Left renal cortex interstitium (tissue), 4 donors: ENCODE measurements at regions not wholly inside any gene's neighbourhood (a gene's known extent, or its start where the extent isn't known, plus 50 kb on each side); places are given as distances from the start of the nearest gene placed in this dataset.

ENCODE experiments used
- DNase-seq, 4 donors: peaks; one replicate each; pipeline ENCODE4 v3.0.0-alpha.2; 2013; ENCODE audit warnings: low read depth in 4 of 4, low spot score in 2 of 4, missing footprints in 1 of 4

DNA sequence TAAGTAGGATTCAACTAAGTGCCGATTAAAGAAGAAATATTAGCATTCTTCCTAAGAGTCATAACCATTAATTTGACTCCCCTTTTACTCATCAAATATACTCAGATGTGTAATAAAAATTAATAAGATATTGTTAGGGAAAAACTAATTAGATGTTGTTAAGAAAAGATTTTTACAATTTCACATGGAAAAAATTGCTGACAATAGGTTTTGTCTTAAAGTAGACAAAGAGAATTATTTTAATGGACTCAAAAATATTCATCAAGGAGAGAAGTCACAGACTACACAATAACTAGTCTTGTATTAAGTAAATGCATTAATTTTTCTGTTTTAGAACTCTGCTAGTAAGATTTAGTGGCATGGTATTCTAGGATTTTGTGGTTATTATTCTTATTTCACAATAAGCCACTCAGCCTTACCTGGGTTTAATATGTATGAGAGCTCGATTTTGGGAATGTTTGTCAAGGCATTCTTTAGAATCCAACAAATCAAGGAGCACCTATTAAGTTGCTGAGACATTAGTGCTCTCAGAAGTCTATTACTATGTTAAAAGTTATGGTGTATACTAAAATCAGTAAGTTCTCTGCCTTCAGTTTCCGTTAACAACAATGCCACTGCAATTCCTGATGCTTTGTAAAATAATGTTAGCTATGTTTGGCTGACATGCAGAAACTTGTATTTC, 110.2 kb upstream of the UGT8 start:
- DNase-seq, result no peak

DNA sequence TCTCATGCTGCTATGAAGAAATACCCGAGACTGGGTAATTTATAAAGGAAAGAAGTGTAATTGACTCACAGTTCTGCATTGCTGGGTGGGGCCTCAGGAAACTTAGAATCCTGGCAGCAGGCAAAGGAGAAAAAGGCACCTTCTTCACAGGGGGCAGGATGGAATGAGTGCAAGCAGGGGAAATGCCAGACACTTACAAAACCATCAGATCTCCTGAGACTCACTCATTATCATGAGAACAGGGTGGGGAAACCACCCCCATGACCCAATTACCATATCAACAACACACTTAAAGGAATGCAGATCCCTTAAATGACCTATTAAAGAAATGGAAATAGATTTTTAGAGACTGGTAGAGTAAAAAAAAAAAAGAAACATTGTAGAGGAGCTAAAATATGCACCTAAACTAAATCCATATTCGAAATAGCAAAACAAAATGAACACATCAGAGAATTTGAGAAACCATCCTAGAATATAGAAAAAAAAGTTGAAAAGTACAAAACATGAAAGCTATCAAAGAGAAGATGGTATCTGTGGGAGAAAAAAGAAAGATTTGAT, 104.3 kb upstream of the UGT8 start:
- DNase-seq, result no peak

DNA sequence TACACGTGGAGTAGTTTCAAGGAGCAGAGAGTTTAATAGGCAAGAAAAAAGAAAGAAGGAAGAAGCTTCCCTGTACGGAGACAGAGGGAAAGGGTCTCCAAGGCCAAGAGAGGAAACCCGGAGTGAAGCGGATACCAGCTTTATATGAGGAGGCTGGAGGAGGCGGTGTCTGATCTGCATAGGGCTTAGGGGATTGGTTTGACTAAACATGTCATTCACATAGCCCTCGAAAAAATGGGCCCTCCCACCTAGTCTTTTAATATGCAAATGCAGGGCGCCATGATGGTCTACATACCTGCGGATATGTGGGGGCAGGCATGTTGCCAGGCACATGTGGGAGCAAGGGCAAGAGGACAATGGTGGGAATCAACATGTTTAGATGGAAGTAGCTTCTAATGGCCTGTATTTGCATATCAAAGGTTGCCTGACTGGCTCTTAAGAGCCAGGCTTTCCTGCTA, 103.1 kb upstream of the UGT8 start:
- DNase-seq, result no peak

DNA sequence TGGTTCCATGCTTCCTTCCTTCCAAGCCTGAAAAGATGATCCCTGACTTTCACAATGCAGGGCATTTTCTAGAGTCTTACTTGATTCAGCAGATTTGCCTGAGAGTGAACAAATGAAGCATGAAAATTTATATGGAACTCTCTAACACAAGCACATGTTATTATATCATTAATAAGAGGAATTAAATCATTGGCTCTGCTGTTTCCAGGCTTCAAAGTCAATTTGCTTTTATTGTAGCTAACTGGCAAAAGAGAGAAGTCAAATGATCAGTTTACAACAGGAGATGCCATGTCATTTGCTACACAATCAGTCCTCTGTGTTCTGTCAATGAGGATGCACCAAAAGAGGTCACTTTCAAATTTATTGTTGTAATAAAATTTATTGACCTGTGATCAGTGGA, 101.5 kb upstream of the UGT8 start:
- DNase-seq, result no peak

DNA sequence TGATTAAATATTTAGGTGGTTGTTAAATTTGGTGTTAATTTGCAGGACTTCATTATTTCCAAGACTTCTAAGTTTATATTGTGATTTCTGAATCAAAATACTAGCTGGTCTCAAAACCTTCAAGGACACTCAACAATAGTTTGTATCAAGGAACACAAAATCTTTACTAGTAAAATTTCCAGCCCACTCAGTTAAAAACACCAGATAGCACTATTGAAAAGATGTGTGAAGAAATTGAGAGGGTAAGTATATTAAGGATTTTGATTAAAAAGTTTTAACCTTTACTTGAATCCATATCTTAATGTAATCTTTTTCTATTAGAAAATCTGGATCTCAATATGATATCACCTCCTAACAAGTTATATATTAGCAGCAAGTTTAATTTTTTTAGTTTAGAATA, 89.3 kb upstream of the UGT8 start:
- no peak for DNase-seq

DNA sequence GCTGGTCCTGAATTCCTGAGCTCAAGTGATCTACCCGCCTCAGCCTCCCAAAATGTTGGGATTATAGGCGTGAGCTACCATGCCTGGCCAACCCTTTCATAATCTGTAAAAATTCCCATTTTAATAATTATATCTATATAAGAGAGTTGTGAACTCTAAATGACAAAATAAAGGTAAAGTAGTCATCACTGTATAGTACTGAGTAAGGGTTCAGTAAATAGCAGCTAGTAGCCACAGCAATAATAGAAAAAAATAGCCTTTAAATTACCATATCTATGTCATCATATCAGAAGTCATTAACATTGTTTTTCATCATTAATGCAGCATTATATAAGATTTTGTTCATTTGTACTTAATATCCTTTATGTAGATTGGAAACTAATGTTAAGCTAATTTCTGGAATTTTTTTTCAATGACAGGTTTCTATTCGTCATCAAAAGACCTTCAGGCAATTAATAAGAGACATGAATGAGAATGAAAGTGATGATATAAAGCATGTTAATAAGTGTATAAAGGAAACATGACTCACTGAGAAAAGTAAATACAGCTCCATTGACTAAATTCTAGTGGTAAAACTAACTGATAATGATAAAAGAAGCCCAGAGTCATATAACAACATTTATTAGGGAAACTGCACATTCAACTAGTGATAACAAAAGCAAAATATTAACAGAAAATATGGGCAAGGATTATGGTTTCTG, 85.9 kb upstream of the UGT8 start:
- no peak for DNase-seq

DNA sequence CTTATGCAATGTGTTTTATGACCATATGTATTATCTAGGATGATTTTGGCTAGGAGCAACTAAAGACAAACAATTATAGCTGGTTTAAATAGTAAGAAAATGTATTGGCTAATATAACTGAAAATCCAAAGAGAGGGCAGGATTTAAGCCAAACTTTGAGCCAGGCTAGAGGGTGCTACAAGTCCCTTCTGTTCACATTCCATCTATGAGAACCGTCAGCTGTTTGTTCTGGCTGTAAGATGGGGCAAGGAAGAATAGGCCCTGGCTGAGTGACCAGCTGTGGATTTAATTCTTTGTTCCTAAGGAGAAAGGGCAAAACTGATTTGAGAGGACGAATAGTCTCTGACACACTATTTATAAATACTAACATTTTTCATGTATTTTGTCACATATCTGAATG, 79.2 kb upstream of the UGT8 start:
- DNase-seq, result no peak

DNA sequence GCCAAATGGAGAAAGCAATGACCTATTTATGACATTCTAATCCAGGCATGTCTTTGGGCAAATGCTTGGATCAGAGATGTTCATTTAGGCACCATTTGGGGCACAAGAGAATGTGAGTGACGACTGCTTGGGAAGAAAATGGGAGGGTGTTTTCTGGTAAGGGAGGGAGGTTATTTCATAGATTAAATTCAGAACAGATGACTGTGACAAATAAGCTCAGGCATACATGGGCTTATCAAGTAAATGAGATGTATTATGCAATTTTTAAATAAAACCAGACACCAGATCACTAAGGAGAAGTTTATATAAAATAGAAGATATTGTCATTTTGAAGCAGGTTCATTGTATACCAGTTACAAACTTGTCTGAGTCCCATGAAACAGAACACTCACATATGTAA, 71.4 kb upstream of the UGT8 start:
- no peak for DNase-seq

DNA sequence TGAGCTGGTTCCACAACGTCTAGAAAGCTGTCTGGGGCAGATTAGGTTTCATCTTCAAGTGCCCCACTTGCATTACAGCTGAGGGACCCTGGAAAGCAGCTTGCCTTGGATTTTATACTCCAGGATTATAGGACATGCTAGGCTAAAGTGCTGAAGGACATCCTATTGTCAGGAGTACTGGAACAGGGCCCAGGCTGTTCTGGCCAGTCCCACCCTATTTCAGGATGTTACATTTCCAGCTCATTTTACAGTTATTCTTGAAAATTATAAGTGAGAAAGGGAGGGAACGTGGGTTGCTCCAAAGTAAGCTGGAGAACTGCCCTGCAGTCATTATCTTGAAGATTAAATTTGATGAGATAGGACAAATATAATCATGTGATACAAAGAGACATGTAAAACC, 71.0 kb upstream of the UGT8 start:
- DNase-seq, result no peak

DNA sequence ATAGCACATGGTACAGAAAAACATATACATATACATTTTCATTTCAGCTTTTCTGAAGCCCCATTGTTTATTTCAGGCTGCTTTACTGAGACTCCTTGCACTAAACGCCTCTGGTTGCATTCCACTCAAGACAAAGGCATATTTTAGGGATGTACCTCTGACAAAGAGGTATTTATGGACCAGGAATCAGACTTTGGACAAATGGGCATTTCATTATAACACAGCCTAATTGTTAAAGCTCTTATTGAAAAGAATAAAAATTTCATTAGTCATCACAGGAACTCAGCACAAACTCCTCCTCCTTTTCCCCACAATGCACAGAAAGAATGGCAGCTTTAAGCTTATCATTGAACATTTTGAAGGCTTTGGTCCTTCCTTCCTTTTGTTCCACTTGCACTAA, 62.9 kb upstream of the UGT8 start:
- no peak for DNase-seq

DNA sequence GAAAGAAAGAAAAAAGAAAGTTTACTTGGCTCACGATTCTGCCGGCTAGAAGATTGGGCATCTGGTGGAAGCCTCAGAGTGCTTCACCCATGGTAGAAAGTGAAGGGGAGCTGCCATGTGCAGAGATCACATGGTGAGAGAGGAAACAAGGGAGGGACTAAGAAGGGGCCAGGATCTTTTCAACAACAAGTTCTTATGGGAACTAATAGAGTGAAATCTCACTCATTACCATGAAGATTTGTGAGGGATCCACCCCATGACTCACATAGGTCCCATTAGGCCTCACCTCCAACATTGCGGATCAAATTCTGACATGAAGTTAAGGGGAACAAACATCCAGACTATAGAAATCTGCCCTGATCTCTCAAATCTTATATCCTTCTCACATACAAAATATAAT, 61.3 kb upstream of the UGT8 start:
- DNase-seq, result no peak

DNA sequence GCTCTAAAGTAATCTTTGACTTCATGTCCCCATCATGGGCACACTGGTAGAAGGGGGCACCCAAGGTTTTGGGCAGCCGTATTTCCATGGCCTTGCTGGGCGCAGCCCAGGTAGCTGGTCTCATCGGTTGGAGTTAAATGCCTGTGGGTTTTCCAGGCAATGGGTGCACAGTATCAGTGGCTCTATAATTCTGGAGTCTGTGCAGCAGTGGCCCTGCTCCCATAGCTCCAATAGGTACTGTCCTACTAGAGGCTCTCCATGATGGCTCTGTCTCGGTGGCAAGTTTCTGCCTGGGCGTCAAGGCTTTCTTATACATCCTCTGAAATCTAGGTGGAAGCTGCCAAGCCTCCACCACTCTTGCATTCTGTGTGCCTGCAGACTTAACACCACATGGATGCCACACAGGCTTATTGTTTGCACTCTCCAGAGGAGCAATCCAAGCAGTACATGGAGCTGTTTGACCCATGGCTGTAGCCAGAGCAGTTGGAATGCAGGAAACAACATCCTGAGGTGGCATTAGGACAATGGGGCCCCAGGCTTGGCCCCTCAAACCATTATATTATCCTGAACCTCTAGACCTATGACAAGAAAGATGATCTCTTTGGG, 60.5 kb upstream of the UGT8 start:
- no peak for DNase-seq

DNA sequence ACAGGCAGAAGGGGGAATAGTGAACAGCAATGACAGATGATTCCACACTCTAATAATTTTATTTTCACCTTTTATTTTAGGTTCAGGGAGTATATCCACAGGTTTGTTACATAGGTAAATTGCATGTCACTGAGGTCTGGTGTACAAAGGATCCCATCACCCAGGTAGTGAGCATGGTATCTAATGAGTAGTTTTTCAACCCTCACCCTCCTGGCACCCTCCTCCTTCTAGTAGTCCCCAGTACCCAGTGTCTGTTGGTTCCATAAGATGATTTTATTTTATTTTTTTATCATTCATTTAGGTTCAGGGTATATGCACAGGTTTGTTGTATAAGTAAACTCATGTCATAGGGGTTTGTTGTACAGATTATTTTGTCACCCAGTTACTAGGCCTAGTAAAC, 58.6 kb upstream of the UGT8 start:
- no peak for DNase-seq

DNA sequence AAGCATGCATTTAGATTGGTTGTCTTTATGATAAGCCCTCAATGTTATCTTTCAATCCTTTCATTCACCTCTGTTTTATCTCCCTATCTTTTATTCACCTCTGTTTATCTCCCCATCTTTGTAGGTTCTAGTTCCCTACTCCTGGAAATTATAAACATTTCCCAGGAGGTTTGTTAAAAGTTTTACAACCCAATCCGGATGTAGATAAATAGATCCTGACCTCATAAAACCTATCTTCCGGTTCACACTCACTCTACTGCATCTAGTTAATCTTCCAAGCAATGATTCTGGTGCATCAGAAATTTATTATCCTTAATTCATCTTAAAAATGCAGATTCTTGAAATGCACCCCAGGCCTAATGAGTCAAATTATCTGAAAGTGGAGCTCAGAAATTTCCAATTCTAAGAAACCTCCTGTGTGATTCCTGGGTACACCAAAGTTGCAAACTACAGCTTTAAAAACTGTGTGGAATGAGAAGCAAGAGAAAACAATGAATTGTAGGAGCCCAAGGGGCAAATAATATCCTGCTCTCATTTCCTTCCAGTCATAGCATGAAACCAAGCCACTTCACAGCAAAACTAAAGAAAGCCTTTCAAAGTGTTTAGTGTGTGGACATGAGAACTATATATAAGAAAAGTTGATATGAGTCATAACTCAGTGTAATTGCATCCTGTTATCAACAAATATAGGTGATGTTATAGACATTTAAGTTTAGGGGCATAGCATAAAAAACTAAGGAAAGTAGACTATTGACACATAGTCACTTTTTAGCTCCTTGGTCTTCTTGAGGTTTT, 51.1 kb upstream of the UGT8 start:
- DNase-seq, result no peak
